NCI-H748 (cell line): ENCODE measurements at regions not wholly inside any gene's neighbourhood (a gene's known extent, or its start where the extent isn't known, plus 50 kb on each side); places are given as distances from the start of the nearest gene placed in this dataset.
A peak's percentile ranks its signal among the peaks of the same experiment; 100 is the strongest.

Experiments
- DNase-seq: peaks from one replicate; lab custom pipeline; 2025; ENCODE audit not compliant: unreplicated experiment; lab: John Stamatoyannopoulos, UW

DNA sequence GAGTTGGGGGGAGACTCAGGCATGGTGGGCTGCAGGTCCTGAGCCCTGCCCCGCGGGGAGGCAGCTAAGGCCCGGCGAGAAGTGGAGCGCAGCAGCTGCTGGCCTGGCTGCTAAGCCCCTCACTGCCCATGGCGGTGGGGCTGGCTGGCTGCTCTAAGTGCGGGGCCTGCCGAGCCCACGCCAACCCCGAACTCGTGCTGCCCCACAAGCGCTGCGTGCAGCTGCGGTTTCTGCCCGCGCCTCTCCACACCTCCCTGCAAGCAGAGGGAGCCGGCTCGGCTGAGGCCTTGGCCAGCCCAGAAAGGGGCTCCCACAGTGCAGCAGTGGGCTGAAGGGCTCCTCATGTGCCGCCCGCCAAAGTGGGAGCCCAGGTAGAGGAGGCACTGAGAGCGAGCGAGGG, 1355.1 kb upstream of the WWC1 start:
- DNase-seq: no peak

GRCh38 chr5:166938071-166938470, 1353.4 kb upstream of the WWC1 start:
- no peak for DNase-seq

DNA sequence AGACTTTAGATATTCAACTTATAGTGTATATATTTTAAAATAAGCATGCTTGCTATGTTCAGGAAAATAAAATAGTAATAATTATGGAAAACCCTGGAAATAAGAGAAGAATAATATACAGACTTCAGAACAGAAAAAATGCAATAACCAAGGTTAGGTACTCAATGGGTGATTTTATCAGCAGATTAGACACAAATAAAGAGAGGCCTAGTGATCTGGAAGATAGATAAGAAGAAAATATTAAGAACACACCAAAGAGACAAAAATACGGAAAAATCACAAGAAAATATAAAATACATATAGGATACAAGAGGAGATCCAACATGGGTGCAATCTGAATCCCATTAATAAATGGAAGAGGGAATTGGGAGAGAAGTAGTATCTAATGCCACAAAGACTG, 1348.5 kb upstream of the WWC1 start:
- DNase-seq: no peak

DNA sequence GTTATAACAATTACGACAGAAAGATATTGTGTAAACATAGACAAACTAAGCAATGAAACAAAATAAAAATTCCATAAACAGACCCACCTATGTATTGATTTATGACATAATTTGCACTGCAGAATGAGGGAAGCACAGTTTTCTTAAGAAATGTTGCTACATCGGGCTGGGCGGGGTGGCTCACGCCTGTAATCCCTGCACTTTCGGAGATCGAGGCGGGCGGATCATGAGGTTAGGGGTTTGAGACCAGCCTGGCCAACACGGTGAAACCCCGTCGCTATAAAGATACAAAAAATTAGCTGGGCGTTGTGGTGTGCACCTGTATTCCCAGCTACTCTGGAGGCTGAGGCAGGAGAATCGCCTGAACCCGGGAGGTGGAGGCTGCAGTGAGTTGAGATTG, 1344.4 kb upstream of the WWC1 start:
- DNase-seq: no peak

GRCh38 chr5:166948679-166949078, 1342.8 kb upstream of the WWC1 start:
- DNase-seq: no peak

- DNase-seq: no peak
Measured at GRCh38 chr5:166952048-166952447, 1339.4 kb upstream of the WWC1 start.

GRCh38 chr5:166957782-166958181, 1333.7 kb upstream of the WWC1 start:
- peak; percentile 70 for DNase-seq

DNA sequence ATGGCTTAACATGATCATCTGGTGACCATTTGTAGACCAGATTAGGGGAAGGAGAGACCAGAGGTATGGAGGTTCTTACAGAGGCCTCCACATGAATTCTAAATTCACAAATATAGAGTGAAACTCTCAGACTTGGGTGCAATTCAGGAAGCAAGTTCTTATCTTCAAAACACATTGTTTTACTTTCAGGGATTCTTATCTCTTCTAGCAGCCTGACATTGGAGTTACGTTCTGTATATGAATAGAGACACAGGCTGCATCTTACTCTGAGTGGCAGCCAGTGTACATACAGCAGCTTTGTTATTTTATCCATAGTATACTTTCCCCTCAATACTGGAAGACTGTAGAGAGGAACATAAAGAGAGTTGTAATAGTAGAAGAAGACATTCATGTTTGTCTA, 1331.7 kb upstream of the WWC1 start:
- no peak for DNase-seq

DNA sequence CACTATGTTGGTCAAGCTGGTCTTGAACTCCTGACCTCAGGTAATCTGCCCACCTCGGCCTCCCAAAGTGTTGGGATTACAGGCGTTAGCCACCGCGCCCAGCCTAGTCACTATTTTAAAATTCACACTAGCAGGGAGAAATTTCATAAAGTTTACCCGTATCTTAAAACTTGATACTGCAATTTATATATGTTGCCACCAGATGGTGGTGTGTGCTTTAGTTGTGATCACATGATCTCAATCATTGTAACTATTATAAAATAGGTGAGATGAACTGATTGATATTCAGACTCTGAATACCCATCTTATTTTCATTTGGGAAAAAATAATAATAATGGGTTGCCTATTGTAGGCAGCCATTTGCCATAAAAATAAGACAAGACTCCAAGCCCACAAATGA, 1330.4 kb upstream of the WWC1 start:
- peak; percentile 4 for DNase-seq

DNA sequence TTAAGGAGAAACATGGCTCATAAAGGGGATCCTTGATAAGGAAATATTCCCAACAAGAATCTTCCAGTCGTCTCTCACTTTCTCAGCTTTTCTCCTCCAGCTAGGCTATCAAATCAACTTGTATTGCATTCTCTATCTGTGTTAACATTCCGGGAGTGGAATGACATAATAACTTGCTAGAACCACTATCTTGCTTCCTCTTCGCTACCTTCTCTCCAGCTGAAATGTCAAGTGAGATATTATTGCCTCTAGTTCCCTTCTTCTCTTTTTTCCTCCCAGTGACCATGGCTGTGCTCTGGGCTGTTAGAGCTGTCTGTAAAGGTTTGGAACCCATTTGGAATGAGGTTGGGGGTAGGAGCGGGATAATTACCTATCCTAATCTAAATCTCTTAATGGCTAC, 1329.5 kb upstream of the WWC1 start:
- no peak for DNase-seq

- no peak for DNase-seq
Measured at GRCh38 chr5:166962461-166962860, 1329.0 kb upstream of the WWC1 start.

DNA sequence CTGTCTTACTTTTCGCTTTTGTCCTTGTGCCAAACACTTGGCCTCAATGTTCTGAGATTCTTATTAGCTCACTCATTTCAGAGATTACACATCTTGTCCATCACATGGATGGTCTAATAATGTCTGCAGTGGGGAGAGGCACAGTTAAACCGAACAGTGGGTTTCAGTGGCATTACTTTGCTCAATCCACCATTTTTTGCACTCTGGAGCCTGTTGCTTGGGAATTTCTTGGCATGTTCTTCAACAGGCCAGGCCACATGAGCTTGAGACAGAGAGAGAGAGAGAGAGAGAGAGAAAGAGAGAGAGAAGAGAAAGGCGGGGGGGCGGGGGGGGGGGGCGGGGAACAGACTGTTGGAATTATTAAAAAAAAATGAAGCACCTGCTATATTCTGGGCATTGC, 1327.8 kb upstream of the WWC1 start:
- DNase-seq: no peak

DNA sequence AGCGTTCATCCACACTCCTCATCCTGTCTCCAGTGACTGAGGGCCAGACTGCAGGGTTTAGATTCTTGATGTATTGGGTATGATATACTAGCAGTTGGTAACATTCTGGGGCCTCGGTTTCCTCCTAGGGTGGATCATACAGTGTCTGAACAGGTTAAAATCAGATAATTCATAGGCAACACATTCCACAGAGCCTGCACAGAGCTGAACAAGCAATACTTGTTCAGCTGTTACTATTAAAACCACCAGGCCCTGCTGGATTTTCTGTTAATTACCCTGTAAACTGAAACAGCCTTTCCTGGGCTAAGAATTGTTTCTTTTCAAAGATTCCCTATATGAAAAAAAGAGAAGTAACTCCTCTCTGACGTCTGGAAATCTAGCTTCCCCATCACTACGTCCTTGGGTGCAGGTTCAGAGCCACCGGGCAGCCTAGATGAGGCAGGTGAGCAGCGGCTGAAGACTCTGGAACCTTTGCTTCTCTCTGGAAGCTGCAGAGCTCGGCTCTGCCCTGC, 1313.5 kb upstream of the WWC1 start:
- no peak for DNase-seq

DNA sequence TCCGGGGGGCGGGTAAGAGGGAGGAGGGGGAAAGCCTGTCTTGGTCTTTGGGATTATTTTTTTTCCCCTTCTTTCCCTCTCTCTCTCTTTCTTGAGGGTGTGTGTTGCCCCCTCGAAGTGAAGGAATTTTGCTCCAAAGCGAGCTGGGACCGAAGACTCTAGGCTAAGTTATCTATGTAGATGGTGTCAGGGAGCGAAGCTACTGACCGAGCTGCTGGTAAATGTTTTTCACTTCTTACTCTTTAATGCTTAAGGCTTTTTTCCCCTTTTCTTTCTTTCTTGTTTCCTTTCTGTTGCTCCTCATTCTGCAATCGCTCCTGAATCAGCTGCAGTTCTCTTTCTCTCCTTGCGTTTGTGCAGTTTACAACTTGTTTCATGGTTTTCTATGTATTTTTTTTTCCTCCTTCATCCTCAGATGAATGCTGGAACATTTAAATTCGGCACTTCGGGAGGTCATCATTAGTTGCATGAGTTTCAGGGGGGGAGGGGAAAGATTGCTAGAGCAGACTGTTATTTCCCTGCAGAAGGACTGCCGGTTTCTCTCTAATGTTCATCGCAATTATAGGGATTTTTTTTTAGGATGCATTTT, 1312.0 kb upstream of the WWC1 start:
- DNase-seq: no peak

GRCh38 chr5:166980666-166981065, 1310.8 kb upstream of the WWC1 start:
- DNase-seq: no peak

GRCh38 chr5:166982226-166982625, 1309.2 kb upstream of the WWC1 start:
- no peak for DNase-seq

GRCh38 chr5:166991601-166992000, 1299.8 kb upstream of the WWC1 start:
- DNase-seq: peak; percentile 17

DNA sequence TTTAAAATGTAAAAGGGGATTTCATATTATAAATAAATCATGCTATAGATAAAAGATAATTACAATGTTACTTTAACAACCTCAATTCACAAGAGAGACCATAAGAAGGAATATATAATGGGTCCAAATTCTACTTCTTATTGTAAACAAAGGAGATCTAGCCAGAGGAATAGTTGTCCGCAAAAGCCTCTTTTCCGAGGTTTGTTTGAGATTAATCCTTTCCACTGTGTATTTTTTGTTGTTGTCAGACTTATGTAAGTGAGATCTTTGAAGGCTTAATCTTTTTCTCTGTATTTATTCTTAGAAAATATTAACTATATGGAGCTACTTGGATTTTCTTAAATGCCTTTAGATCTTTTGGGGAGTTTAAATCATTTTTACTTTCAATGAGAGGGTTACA, 1299.3 kb upstream of the WWC1 start:
- no peak for DNase-seq

DNA sequence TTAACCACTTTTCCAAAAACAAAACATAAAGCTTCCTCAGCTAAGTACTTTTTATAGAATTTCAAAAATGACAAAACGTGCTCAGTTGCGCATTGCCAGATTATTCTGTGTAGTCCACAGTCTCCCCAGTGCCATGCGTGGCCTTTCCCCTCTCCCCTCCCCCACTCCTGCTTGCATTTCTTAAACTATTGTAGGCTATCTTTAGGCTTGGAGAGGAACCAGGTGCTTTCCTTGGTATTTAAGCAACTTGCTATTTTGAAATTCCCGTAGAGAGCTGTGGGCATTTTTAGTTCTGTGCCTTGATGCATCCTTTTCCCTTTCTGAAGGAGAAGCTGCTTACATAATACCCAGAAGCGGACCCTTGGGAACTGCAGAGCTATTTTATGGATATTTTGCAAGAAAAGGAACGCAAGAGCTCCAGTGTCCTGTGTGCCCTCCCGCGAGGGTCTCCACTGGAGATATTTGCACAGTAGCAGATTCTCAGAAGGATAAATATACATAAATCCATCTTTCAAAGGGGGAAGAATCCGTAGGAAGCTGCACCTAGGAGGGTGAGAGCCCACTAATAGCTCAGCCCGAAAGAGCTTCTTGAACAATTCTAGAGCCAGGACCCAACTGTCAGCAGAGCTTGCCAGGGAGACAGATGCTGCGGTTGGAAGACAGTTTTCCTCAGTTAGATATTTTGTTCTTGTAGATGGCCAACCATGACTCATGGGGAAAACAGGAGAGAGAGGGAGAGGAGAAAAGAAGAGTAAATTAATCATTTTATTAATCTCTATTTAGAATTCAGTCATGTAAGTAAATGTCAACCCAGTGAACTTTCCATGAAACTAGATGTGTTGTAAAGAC, 1298.3 kb upstream of the WWC1 start:
- DNase-seq: no peak

DNA sequence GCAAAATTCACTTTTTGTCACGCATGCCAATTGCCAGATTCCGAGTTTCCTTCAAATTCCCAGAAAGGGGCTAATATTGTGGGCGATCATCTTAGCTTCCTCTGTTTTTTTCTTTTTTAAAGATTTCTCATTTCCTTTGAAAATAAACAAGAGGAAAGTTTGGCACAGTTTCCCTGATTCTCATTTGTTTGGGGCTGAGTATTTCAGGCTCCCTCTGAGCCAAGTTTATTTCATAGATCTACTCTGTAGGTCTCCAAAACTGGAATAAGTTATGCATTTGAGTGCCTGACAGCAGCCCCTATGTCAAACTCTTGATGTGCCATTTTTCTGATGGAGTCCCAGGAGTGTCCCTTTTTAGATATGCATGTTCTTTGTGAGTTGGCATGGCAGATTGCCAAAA, 1297.2 kb upstream of the WWC1 start:
- DNase-seq: no peak

- DNase-seq: no peak
Measured at GRCh38 chr5:167001246-167001645, 1290.2 kb upstream of the WWC1 start.

- no peak for DNase-seq
Measured at GRCh38 chr5:167008705-167009104, 1282.7 kb upstream of the WWC1 start.

DNA sequence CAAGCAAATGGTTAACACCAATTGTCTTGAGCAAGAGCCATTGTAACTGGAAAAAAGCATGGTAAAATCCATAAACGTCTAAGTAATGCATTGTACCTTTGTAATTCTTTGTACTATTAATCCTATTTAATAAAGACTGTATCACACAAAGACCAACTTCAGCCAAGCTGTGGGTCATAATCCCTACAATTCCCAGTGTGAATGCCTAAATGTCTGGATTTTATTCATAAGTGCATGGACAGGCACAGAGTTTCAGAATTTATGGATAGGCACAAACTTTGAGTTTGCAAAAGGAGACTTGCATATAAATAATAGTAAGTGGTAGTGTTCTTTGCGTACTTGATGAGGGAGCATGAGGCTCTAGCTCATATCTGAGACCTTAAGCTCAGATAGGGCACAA, 1280.2 kb upstream of the WWC1 start:
- no peak for DNase-seq
